ENCODE measurements at regions not wholly inside any gene's neighbourhood (a gene's known extent, or its start where the extent isn't known, plus 50 kb on each side); places are given as distances from the start of the nearest gene placed in this dataset.

GRCh38 chr10:31586723-31587638, 268.0 kb downstream of the ZEB1 start:
- POLR2A ChIA-PET (ENCODE audit: partially characterized antibody), result no interaction called here
- intact Hi-C loops (cut with micrococcal nuclease), result no loop called here
- H3K4me3 Mint-ChIP-seq, result peak overlapping the region in 6 of 8 donors; percentile 4 to 56 (median 35)

GRCh38 chr10:31584876-31585275, 265.9 kb downstream of the ZEB1 start:
- ChIA-PET CTCF (ENCODE audit: partially characterized antibody) (interaction anchor here (0.6 kb wide), 1 partner anchor 186 kb away, joined by 3 read pairs; no protein-coding TSS in a partner anchor), POLR2A (ENCODE audit: partially characterized antibody) (interaction anchor here (0.6 kb wide), 1 partner anchor 715 kb away, joined by 5 read pairs; no protein-coding TSS in a partner anchor)
- H3K9me3 ChIP-seq (ENCODE audit: control insufficient read depth in 1 of 2, low read length in 2 of 2), result no peaks in the 10 kb centered on the region

More at GRCh38 chr10:31586723-31587638, 268.0 kb downstream of the ZEB1 start:
- no peak overlapping the region for H3K4me3 ChIP-seq (ENCODE audit: low read length in 2 of 2)
- Mint-ChIP-seq H3K27ac (no peak overlapping the region), H3K9me3 (peaks cover 2 to 23% (median 14%) of the 10 kb centered on the region in 8 donors), H3K36me3 (peaks cover 3% of the 10 kb centered on the region in 2 donors), H3K27me3 (peaks cover 19 to 20% of the 10 kb centered on the region in 2 donors), H3K4me1 (peaks cover 0 to 10% (median 4%) of the 10 kb centered on the region in 4 donors)
- no peaks in the 10 kb centered on the region for H3K27me3 ChIP-seq (ENCODE audit: insufficient read depth, low read length)
- CTCF ChIA-PET (ENCODE audit: partially characterized antibody), result no interaction called here
- no peak overlapping the region for H3K27ac ChIP-seq (ENCODE audit: low read depth, low read length)
- H3K9me3 ChIP-seq (ENCODE audit: control insufficient read depth in 1 of 2, low read length in 2 of 2), result peaks cover 0 to 2% of the 10 kb centered on the region in 2 donors
- H3K4me1 ChIP-seq (ENCODE audit: insufficient read depth, low read length), result no peaks in the 10 kb centered on the region
- no peak for DNase-seq
- no peaks in the 10 kb centered on the region for H3K36me3 ChIP-seq (ENCODE audit: insufficient read depth, low read length)

DNA sequence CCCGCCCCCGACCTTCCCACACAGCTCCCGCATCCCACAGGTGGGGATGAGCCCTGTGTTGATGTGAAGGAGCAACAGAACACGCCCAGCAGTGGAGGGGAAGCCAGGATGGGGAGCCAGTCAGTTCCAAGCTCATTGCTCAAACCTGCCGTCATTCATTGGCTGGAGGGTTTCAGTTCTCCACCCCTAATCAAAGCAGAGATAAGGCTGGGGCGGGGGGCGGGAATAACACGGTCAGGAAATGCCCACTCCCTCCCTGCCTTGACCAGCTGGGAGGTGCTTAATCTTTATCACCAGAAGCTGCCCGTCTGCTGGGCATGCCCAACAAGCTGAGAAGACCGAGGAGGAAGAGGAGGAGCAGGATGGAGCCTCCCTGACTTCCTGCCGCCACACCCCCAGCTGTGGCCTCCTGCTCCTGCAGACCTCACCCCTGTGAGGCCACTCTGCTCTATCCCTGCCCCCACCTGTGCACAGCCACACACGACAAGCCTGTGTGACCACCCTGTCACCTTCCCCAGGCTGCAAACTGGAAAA, 265.1 kb downstream of the ZEB1 start:
- peaks cover 14% of the 10 kb centered on the region in 2 donors for H3K27me3 Mint-ChIP-seq
- H3K4me3 Mint-ChIP-seq, result no peak overlapping the region
- no peaks in the 10 kb centered on the region for H3K36me3 ChIP-seq (ENCODE audit: insufficient read depth, low read length)
- H3K4me1 ChIP-seq (ENCODE audit: insufficient read depth, low read length), result no peaks in the 10 kb centered on the region
- CTCF ChIA-PET (ENCODE audit: partially characterized antibody), result interaction anchor here (0.6 kb wide), 1 partner anchor 155 kb away, joined by 4 read pairs; no protein-coding TSS in a partner anchor
- POLR2A ChIA-PET (ENCODE audit: partially characterized antibody), result no interaction called here
- no peaks in the 10 kb centered on the region for H3K36me3 Mint-ChIP-seq
- no peak overlapping the region for H3K27ac Mint-ChIP-seq
- intact Hi-C loops (cut with micrococcal nuclease), result no loop called here
- H3K9me3 ChIP-seq (ENCODE audit: control insufficient read depth in 1 of 2, low read length in 2 of 2), result no peaks in the 10 kb centered on the region
- no peak overlapping the region for H3K27ac ChIP-seq (ENCODE audit: low read depth, low read length)
- no peak for DNase-seq
- H3K9me3 Mint-ChIP-seq, result peaks cover 0 to 8% (median 0%) of the 10 kb centered on the region in 8 donors
- H3K4me3 ChIP-seq (ENCODE audit: low read length in 2 of 2), result no peak overlapping the region
- no peaks in the 10 kb centered on the region for H3K27me3 ChIP-seq (ENCODE audit: insufficient read depth, low read length)
- H3K4me1 Mint-ChIP-seq, result peaks cover 0 to 10% (median 4%) of the 10 kb centered on the region in 4 donors

More at GRCh38 chr10:31584876-31585275, 265.9 kb downstream of the ZEB1 start:
- peaks cover 14% of the 10 kb centered on the region in 2 donors for H3K27me3 Mint-ChIP-seq
- Histone ChIP-seq H3K27me3 (ENCODE audit: insufficient read depth, low read length) (no peaks in the 10 kb centered on the region), H3K27ac (ENCODE audit: low read depth, low read length) (no peak overlapping the region), H3K36me3 (ENCODE audit: insufficient read depth, low read length) (no peaks in the 10 kb centered on the region), H3K4me1 (ENCODE audit: insufficient read depth, low read length) (no peaks in the 10 kb centered on the region), H3K4me3 (ENCODE audit: low read length in 2 of 2) (no peak overlapping the region)
- H3K9me3 Mint-ChIP-seq, result peaks cover 0 to 8% (median 0%) of the 10 kb centered on the region in 8 donors
- no peak overlapping the region for H3K4me3 Mint-ChIP-seq
- DNase-seq, result no peak
- H3K27ac Mint-ChIP-seq, result peak overlapping the region in 1 of 7 donors; percentile 60
- no peaks in the 10 kb centered on the region for H3K36me3 Mint-ChIP-seq
- intact Hi-C loops (cut with micrococcal nuclease), result no loop called here
- H3K4me1 Mint-ChIP-seq, result peaks cover 0 to 10% (median 4%) of the 10 kb centered on the region in 4 donors

DNA sequence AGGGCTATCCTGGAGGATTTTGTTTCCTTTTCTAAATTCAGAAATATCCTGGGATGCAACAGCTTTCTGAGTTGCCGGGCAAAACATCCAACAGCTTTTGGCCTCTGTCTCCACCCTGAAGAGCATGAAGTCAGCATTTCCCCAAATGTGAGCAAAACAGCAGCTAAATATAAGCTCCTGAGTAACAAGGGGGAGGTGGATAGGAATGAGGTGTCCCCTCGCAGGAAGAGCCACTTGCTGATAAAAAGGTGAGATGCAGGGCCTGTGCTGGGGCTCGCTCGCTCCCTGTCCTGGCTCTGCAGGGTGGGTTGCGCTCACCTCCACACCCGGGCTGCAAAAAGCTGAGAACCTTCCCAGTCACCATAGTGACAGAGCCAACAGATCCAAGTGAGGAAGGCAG, 264.3 kb downstream of the ZEB1 start:
- Mint-ChIP-seq H3K27ac (no peak overlapping the region), H3K4me3 (no peak overlapping the region), H3K4me1 (peaks cover 2 to 13% (median 5%) of the 10 kb centered on the region in 4 donors), H3K36me3 (no peaks in the 10 kb centered on the region), H3K9me3 (peaks cover 0 to 10% (median 0%) of the 10 kb centered on the region in 8 donors), H3K27me3 (peaks cover 14% of the 10 kb centered on the region in 2 donors)
- CTCF ChIA-PET (ENCODE audit: partially characterized antibody), result no interaction called here
- no peaks in the 10 kb centered on the region for H3K27me3 ChIP-seq (ENCODE audit: insufficient read depth, low read length)
- no peaks in the 10 kb centered on the region for H3K4me1 ChIP-seq (ENCODE audit: insufficient read depth, low read length)
- POLR2A ChIA-PET (ENCODE audit: partially characterized antibody), result no interaction called here
- DNase-seq, result no peak
- H3K4me3 ChIP-seq (ENCODE audit: low read length in 2 of 2), result no peak overlapping the region
- no peak overlapping the region for H3K27ac ChIP-seq (ENCODE audit: low read depth, low read length)
- intact Hi-C loops (cut with micrococcal nuclease), result no loop called here
- H3K9me3 ChIP-seq (ENCODE audit: control insufficient read depth in 1 of 2, low read length in 2 of 2), result no peaks in the 10 kb centered on the region
- H3K36me3 ChIP-seq (ENCODE audit: insufficient read depth, low read length), result no peaks in the 10 kb centered on the region

DNA sequence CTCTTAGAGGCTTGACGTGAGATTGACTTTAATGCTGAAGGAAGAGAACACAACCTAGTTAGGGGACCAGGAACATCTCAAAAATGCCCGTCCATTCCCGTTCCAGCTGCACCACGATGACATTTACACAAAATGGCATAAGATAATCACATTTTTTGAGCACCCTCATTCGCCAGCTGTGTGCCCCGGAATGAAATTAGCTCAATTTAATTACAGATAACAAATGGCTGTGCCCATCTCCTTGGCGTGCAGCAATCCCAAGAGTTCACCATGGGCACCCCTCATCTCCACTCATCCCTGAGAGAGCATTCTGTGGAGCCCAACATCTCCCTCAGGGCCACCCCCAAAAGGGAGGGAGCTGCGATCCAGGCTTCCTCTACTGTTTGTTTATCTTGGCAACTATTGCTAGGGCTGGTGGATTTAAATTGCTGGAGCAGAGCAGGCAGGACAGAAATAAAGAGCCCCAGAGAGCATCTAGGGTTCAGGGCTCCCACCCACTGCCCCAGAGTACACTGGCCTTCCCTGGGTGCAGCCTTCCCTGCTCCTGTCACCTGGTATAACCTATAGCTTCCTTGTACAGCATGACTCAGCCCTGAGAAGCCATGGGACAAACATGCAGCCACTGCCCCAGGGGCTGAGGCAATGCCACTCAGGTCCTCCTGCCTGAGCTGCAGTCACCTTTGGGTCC, 263.5 kb downstream of the ZEB1 start:
- Histone ChIP-seq H3K4me1 (ENCODE audit: insufficient read depth, low read length) (no peaks in the 10 kb centered on the region), H3K27me3 (ENCODE audit: insufficient read depth, low read length) (no peaks in the 10 kb centered on the region), H3K27ac (ENCODE audit: low read depth, low read length) (no peak overlapping the region), H3K4me3 (ENCODE audit: low read length in 2 of 2) (no peak overlapping the region), H3K9me3 (ENCODE audit: control insufficient read depth in 1 of 2, low read length in 2 of 2) (no peaks in the 10 kb centered on the region), H3K36me3 (ENCODE audit: insufficient read depth, low read length) (no peaks in the 10 kb centered on the region)
- peaks cover 0 to 10% (median 0%) of the 10 kb centered on the region in 8 donors for H3K9me3 Mint-ChIP-seq
- no peaks in the 10 kb centered on the region for H3K36me3 Mint-ChIP-seq
- no peak overlapping the region for H3K27ac Mint-ChIP-seq
- CTCF ChIA-PET (ENCODE audit: partially characterized antibody), result no interaction called here
- no peak overlapping the region for H3K4me3 Mint-ChIP-seq
- intact Hi-C loops (cut with micrococcal nuclease), result no loop called here
- peaks cover 2 to 15% (median 5%) of the 10 kb centered on the region in 4 donors for H3K4me1 Mint-ChIP-seq
- peaks cover 8 to 13% of the 10 kb centered on the region in 2 donors for H3K27me3 Mint-ChIP-seq
- POLR2A ChIA-PET (ENCODE audit: partially characterized antibody), result no interaction called here
- no peak for DNase-seq

DNA sequence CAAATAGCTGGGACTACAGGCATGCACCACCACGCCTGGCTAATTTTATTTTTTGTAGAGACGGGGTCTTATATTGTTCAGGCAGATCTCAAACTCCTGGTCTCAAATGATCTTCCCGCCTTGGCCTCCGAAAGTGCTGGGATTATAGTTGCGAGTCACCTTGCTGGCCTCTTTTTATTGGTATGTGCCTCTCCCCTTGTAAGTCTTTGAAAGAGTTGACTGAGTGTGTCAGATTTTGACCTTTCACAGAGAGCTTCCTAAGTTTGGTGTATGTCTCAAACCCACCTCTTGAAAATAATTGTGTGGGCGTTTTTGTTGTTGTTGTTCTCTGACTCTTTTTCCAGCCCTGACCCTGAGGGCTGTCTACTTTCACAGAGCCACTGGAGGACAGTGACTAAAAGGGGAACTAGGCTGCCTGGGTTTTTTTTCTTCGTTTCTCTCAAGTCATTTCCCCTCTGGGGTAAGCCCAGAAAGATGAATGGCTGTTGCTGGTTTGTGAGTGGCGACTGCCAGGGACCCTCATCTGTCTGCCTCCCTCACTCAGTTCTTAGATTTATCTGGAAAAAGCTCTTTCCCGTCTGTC, 262.8 kb downstream of the ZEB1 start:
- no peaks in the 10 kb centered on the region for H3K4me1 ChIP-seq (ENCODE audit: insufficient read depth, low read length)
- ChIA-PET CTCF (ENCODE audit: partially characterized antibody) (no interaction called here), POLR2A (ENCODE audit: partially characterized antibody) (no interaction called here)
- peaks cover under 1 to 8% (median 2%) of the 10 kb centered on the region in 4 donors for H3K4me1 Mint-ChIP-seq
- no peaks in the 10 kb centered on the region for H3K27me3 ChIP-seq (ENCODE audit: insufficient read depth, low read length)
- no peaks in the 10 kb centered on the region for H3K36me3 ChIP-seq (ENCODE audit: insufficient read depth, low read length)
- H3K27me3 Mint-ChIP-seq, result peaks cover 4 to 8% of the 10 kb centered on the region in 2 donors
- no peak overlapping the region for H3K4me3 ChIP-seq (ENCODE audit: low read length in 2 of 2)
- no peaks in the 10 kb centered on the region for H3K9me3 ChIP-seq (ENCODE audit: control insufficient read depth in 1 of 2, low read length in 2 of 2)
- no peak overlapping the region for H3K27ac Mint-ChIP-seq
- intact Hi-C loops (cut with micrococcal nuclease), result no loop called here
- peaks cover 0 to 11% (median 3%) of the 10 kb centered on the region in 8 donors for H3K9me3 Mint-ChIP-seq
- H3K36me3 Mint-ChIP-seq, result no peaks in the 10 kb centered on the region
- H3K27ac ChIP-seq (ENCODE audit: low read depth, low read length), result no peak overlapping the region
- no peak for DNase-seq
- H3K4me3 Mint-ChIP-seq, result no peak overlapping the region
